ENCODE measurements at regions not wholly inside any gene's neighbourhood (a gene's known extent, or its start where the extent isn't known, plus 50 kb on each side); places are given as distances from the start of the nearest gene placed in this dataset.
A peak's percentile ranks its signal among the peaks of the same experiment; 100 is the strongest.

DNA sequence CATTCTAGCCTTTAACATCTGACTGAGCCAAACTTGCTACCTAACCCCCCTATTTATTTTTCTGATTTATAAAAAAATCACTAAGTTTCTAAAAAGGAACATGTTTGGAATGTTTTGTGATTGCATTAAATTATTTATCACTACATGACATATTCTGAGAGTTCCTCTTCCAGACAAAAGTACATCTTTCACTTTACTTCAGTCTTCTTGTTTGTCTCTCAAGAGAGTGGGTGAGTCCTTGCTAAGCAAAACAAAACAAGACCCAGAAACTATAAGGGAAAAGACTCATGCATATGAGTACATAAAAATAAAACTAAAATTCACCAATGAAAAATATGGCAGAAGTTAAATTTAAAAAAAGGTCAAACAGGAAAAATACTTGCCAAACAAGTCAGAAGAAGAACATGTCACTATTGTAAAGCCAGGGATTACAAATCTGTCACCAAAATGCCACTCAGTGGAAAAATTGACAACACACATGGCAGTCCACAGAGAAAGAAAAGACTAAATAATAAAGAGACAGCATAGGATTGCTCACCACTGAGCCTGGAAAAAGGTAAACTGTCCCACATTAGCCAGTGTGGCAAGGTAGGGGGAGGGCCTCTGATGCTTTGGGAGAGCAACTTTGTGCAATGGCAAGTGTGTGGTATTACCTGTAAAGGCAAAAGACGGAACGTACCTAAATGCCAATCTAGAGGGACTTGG lies 166.7 kb upstream of the ZNF32 start:
- POLR2A ChIA-PET: no interaction called here
- DNase-seq (ENCODE audit: low read depth): no peak
- TF ChIP-seq, protein P1, sequence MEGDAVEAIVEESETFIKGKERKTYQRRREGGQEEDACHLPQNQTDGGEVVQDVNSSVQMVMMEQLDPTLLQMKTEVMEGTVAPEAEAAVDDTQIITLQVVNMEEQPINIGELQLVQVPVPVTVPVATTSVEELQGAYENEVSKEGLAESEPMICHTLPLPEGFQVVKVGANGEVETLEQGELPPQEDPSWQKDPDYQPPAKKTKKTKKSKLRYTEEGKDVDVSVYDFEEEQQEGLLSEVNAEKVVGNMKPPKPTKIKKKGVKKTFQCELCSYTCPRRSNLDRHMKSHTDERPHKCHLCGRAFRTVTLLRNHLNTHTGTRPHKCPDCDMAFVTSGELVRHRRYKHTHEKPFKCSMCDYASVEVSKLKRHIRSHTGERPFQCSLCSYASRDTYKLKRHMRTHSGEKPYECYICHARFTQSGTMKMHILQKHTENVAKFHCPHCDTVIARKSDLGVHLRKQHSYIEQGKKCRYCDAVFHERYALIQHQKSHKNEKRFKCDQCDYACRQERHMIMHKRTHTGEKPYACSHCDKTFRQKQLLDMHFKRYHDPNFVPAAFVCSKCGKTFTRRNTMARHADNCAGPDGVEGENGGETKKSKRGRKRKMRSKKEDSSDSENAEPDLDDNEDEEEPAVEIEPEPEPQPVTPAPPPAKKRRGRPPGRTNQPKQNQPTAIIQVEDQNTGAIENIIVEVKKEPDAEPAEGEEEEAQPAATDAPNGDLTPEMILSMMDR (IDR thresholded peaks at IDR 0.05; ENCODE audit: insufficient read depth, low read depth, low read length): no peak
- CTCF ChIA-PET: no interaction called here
- Histone ChIP-seq H3K27me3 (ENCODE audit: control insufficient read depth, insufficient read depth, low read length) (no peaks in the 10 kb centered on the region), H3K36me3 (ENCODE audit: control insufficient read depth, insufficient read depth, low read length) (no peaks in the 10 kb centered on the region), H3K4me3 (ENCODE audit: low read depth, low read length) (no peak overlapping the region)

DNA sequence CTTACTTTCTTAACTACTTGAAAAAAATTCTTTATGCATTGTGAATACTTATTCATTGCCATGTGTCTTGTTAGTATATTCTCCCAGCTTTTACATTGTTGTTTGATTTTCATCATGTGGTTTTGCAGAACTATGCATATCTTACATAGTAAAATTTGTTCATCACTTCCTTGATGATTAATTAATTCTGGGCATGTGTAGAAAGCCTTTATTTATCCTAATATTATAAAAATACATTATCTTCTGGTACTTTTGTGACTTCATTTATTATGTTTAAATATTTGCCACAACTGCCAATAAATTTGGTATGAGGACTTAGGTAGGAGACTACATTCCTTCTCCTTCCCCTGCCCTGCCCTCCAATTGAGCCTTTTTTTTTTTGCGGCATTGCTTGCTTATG lies 166.0 kb upstream of the ZNF32 start:
- no peak overlapping the region for H3K4me3 ChIP-seq (ENCODE audit: low read depth, low read length)
- H3K27me3 ChIP-seq (ENCODE audit: control insufficient read depth, insufficient read depth, low read length): no peaks in the 10 kb centered on the region
- CTCF ChIA-PET: interaction anchor here (1.1 kb wide), 1 partner anchor 124 kb away, joined by 4 read pairs; no protein-coding TSS in a partner anchor
- no peaks in the 10 kb centered on the region for H3K36me3 ChIP-seq (ENCODE audit: control insufficient read depth, insufficient read depth, low read length)
- TF ChIP-seq, protein P1 (IDR thresholded peaks at IDR 0.05; ENCODE audit: insufficient read depth, low read depth, low read length): no peak
- no peak for DNase-seq (ENCODE audit: low read depth)
- POLR2A ChIA-PET: no interaction called here

- no peak overlapping the region for H3K4me3 ChIP-seq (ENCODE audit: low read depth, low read length)
- H3K36me3 ChIP-seq (ENCODE audit: control insufficient read depth, insufficient read depth, low read length): no peaks in the 10 kb centered on the region
- H3K27me3 ChIP-seq (ENCODE audit: control insufficient read depth, insufficient read depth, low read length): no peaks in the 10 kb centered on the region
- CTCF ChIA-PET: interaction anchor here (1.4 kb wide), 1 partner anchor 121 kb away, joined by 3 read pairs; no protein-coding TSS in a partner anchor
- TF ChIP-seq, protein P1 (IDR thresholded peaks at IDR 0.05; ENCODE audit: insufficient read depth, low read depth, low read length): no peak
- no peak for DNase-seq (ENCODE audit: low read depth)
- POLR2A ChIA-PET: no interaction called here
These were observed 163.2 kb upstream of the ZNF32 start for GRCh38 chr10:43811871-43812270.

DNA sequence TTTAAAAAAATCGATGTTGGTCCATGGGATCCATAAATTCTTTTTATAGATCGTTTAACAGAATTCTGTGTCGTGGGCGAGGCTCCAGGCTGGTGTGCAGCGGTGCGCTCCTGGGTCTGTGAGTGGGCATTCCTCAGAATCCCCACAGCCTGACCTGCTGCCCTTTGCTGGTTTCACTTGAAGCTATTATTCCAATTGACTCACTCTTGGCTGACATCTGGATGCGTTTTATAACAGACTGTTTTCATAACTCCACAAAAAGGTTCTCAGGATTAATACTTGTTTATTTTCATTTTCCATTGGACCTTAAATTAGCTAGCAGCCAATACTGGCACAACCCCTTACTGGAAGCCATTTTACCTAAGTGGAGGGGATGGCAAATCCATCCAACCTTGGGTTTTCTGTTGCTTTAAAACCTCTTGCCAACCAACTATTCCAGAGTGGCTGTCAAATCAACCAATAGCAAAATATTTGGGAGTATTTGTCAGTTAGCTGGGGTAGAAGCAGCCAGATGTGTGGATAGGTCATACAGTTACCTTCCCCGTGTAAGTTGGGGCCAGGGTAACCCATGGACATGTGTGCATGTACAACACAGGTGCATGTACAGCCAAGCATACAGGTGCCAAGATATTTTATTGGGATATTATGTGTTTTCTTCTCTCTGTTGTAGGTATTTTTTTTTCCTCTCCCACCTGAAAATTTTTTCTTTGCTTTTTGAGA lies 160.7 kb upstream of the ZNF32 start:
- peak; percentile 91 for DNase-seq (ENCODE audit: low read depth)
- H3K36me3 ChIP-seq (ENCODE audit: control insufficient read depth, insufficient read depth, low read length): no peaks in the 10 kb centered on the region
- TF ChIP-seq, protein P1 (IDR thresholded peaks at IDR 0.05; ENCODE audit: insufficient read depth, low read depth, low read length): no peak
- H3K27me3 ChIP-seq (ENCODE audit: control insufficient read depth, insufficient read depth, low read length): no peaks in the 10 kb centered on the region
- ChIA-PET POLR2A (interaction anchor here (0.6 to 0.8 kb wide), 3 partner anchors 10 to 58 kb away, joined by 3 to 12 read pairs (median 3); no protein-coding TSS in a partner anchor), CTCF (interaction anchor here (1.0 to 2.0 kb wide), 2 partner anchors 119 to 136 kb away, joined by 5 to 6 read pairs; no protein-coding TSS in a partner anchor)
- no peak overlapping the region for H3K4me3 ChIP-seq (ENCODE audit: low read depth, low read length)

GRCh38 chr10:43808136-43808535 lies 159.5 kb upstream of the ZNF32 start:
- ChIA-PET CTCF (interaction anchor here (0.8 to 2.0 kb wide), 5 partner anchors 10 to 135 kb away, joined by 3 to 5 read pairs (median 3); no protein-coding TSS in a partner anchor), POLR2A (no interaction called here)
- DNase-seq (ENCODE audit: low read depth): no peak
- Histone ChIP-seq H3K36me3 (ENCODE audit: control insufficient read depth, insufficient read depth, low read length) (no peaks in the 10 kb centered on the region), H3K27me3 (ENCODE audit: control insufficient read depth, insufficient read depth, low read length) (no peaks in the 10 kb centered on the region), H3K4me3 (ENCODE audit: low read depth, low read length) (no peak overlapping the region)
- TF ChIP-seq, protein P1 (IDR thresholded peaks at IDR 0.05; ENCODE audit: insufficient read depth, low read depth, low read length): no peak
